Central memory CD8-positive, alpha-beta T cell (primary cell): ENCODE measurements at regions not wholly inside any gene's neighbourhood (a gene's known extent, or its start where the extent isn't known, plus 50 kb on each side); places are given as distances from the start of the nearest gene placed in this dataset.

Experiments used
- ATAC-seq: fragments of 150-1000 bp; cut with Tn5 transposase; replicated peaks from 2 replicates; pipeline ENCODE4 v1.10.0; 2022; ENCODE audit warnings: mild to moderate bottlenecking, moderate FRiP score, moderate number of reproducible peaks; ENCODE audit not compliant: poor library complexity, severe bottlenecking; ENCODE audit errors: extremely low read depth
- DNase-seq, 2 donors: peaks; one replicate each; pipeline ENCODE4 v3.0.0; 2021; ENCODE audit warnings: low spot score in 2 of 2
- H3K27ac Mint-ChIP-seq: one replicate; pipeline ENCODE4 v1.8.0; 2022; ENCODE audit warnings: low read depth, mild to moderate bottlenecking, moderate library complexity, mixed read lengths
- H3K27me3 Mint-ChIP-seq: one replicate; pipeline ENCODE4 v1.8.0; 2022; ENCODE audit warnings: mixed read lengths
- H3K36me3 Mint-ChIP-seq: one replicate; pipeline ENCODE4 v1.8.0; 2022; ENCODE audit warnings: mild to moderate bottlenecking, moderate library complexity, mixed read lengths; ENCODE audit not compliant: insufficient read depth
- H3K4me1 Mint-ChIP-seq: one replicate; pipeline ENCODE4 v1.8.0; 2022; ENCODE audit warnings: mixed read lengths
- H3K4me3 Mint-ChIP-seq: one replicate; pipeline ENCODE4 v1.8.0; 2022; ENCODE audit warnings: mild to moderate bottlenecking, moderate library complexity, mixed read lengths
- H3K9me3 Mint-ChIP-seq: one replicate; pipeline ENCODE4 v1.8.0; 2022; ENCODE audit warnings: mixed read lengths

- DNase-seq (no peak), ATAC-seq (no peak)
- H3K4me3 Mint-ChIP-seq = no peak overlapping the region
- no peak overlapping the region for H3K27ac Mint-ChIP-seq
- no peaks in the 10 kb centered on the region for H3K27me3 Mint-ChIP-seq
- H3K9me3 Mint-ChIP-seq = peaks cover 4% of the 10 kb centered on the region
- H3K36me3 Mint-ChIP-seq = no peaks in the 10 kb centered on the region
- H3K4me1 Mint-ChIP-seq = no peaks in the 10 kb centered on the region
Measured at GRCh38 chr21:38054334-38054733, 138.1 kb upstream of the KCNJ6 start.

DNA sequence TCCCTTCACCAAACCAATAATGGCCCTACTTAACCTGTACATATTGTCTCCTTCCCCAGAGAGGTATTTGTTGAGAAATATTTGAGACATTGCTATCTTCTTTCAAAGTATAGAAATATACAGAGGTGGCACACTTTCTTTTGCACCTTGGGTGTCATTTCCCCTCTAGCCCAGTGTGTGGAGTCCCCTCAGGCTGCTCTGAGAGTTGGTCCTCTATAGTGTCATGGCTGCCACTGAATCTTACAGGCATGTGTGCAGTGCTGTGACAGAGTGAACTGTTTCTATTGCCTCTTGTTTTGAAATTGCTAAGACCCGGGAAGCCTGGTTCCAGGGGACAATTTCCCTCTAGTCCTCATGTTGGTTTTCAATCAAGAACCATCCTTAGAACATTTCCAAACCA lies 140.2 kb upstream of the KCNJ6 start:
- Mint-ChIP-seq H3K4me1 (no peaks in the 10 kb centered on the region), H3K9me3 (peaks cover 6% of the 10 kb centered on the region), H3K27ac (no peak overlapping the region), H3K27me3 (no peaks in the 10 kb centered on the region), H3K4me3 (no peak overlapping the region), H3K36me3 (no peaks in the 10 kb centered on the region)
- ATAC-seq = no peak
- DNase-seq = no peak

DNA sequence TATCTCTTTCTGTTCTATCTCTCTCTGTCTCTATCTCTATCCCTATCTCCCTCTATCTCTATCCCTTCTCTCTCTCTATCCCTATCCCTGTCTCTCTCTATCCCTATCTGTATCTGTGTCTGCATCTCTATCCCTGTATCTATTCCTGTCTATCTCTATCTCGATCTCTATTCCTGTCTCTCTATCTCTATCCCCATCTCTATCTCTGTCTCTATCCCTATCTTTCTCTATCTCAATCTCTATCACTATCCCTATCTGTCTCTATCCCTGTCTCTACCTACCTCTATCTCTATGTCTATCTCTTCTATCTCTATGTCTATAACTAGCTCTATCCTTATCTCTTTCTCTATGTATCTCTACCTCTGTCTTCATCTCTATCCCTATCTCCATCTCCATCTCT lies 141.4 kb upstream of the KCNJ6 start:
- H3K27me3 Mint-ChIP-seq = no peaks in the 10 kb centered on the region
- H3K9me3 Mint-ChIP-seq = peaks cover 6% of the 10 kb centered on the region
- H3K4me3 Mint-ChIP-seq = no peak overlapping the region
- ATAC-seq (no peak), DNase-seq (no peak)
- H3K36me3 Mint-ChIP-seq = no peaks in the 10 kb centered on the region
- no peaks in the 10 kb centered on the region for H3K4me1 Mint-ChIP-seq
- no peak overlapping the region for H3K27ac Mint-ChIP-seq

- peaks cover 6% of the 10 kb centered on the region for H3K9me3 Mint-ChIP-seq
- H3K4me1 Mint-ChIP-seq = no peaks in the 10 kb centered on the region
- no peaks in the 10 kb centered on the region for H3K36me3 Mint-ChIP-seq
- no peaks in the 10 kb centered on the region for H3K27me3 Mint-ChIP-seq
- DNase-seq (no peak), ATAC-seq (no peak)
- no peak overlapping the region for H3K4me3 Mint-ChIP-seq
- no peak overlapping the region for H3K27ac Mint-ChIP-seq
Measured at GRCh38 chr21:38060533-38060932, 144.3 kb upstream of the KCNJ6 start.

- no peak for ATAC-seq
- H3K27me3 Mint-ChIP-seq = no peaks in the 10 kb centered on the region
- no peaks in the 10 kb centered on the region for H3K4me1 Mint-ChIP-seq
- no peak overlapping the region for H3K27ac Mint-ChIP-seq
- no peak for DNase-seq
- peaks cover 2% of the 10 kb centered on the region for H3K36me3 Mint-ChIP-seq
- H3K4me3 Mint-ChIP-seq = no peak overlapping the region
- peaks cover 5% of the 10 kb centered on the region for H3K9me3 Mint-ChIP-seq
Measured at GRCh38 chr21:38067086-38067739, 151.0 kb upstream of the KCNJ6 start.

DNA sequence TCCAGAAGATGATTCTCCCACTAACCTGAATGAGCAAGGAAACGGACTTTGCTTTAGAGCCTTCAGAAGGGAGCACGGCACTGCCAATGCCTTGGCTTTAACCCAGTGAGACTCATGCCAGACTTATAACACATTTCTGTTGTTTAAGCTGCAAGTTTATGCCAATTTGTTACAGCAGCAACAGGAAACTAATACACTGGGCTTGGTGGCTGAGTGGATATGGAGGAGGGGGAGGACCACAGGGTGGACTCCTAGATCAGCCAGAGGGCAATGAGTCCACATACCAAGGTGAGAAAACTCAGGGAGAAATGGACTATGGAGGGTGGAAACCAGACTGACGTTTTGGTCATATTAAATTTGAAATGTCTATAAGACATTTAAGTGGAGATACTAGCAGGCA lies 156.2 kb upstream of the KCNJ6 start:
- Mint-ChIP-seq H3K36me3 (peaks cover 2% of the 10 kb centered on the region), H3K27me3 (no peaks in the 10 kb centered on the region), H3K4me1 (no peaks in the 10 kb centered on the region), H3K9me3 (peaks cover 12% of the 10 kb centered on the region), H3K4me3 (no peak overlapping the region), H3K27ac (no peak overlapping the region)
- ATAC-seq = no peak
- DNase-seq = no peak

DNA sequence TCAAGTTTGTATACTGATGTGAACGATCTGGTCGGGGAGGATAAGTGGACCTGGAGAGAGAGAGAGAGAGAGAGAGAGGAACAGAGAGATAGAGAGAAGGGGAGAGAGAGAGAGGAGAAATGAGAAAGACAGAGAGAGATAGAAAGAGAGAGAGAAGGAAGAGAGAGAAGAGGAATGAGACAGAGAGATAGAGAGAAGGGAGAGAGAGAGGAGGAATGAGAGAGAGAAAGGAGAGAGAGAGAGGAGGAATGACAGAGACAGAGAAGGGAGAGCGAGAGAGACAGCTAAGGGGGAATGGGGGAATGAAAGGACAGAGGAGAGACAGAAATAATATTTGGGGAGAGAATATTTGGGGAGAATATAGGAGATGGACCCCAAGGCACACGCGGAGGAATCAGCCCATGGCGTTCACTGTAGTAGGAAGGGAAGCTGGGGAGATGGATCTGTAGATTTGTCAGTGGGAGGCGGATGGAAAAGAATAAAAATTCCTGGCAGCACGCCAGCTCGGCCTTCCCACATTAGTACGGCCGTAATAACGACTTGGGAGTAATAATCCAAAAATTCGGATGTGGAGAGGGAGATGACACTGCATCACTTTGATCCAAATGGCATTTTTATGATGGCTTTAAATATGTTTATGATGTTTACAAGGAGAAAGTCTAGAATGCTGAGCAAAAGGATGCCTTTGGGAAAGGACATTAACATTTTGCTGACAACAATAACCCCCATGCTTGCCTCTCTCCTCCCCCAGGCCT lies 159.8 kb upstream of the KCNJ6 start:
- no peak overlapping the region for H3K4me3 Mint-ChIP-seq
- DNase-seq = no peak

DNA sequence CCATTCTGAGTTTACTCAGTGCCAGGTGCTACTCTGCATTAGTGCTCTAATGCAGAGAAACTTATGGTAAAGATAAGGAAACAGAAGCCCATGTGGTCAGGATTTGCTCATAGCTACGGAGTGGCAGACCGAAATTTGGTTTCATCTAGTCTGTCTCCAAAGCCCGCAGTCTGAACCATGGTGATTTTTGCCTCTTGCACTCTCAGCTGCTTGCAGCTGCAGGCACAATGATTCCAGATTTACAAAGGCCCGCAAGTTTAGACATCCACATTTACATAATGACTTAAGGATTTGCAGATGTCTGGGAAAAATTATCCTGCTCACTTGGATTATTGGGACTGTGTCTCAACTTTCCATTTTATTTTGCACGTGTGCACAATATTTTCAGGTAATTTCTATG lies 161.3 kb upstream of the KCNJ6 start:
- Mint-ChIP-seq H3K4me1 (no peaks in the 10 kb centered on the region), H3K27me3 (no peaks in the 10 kb centered on the region), H3K9me3 (peaks cover 7% of the 10 kb centered on the region), H3K4me3 (no peak overlapping the region), H3K27ac (no peak overlapping the region), H3K36me3 (no peaks in the 10 kb centered on the region)
- no peak for DNase-seq
- ATAC-seq = no peak

More for the DNA sequence above, 159.8 kb upstream of the KCNJ6 start:
- no peaks in the 10 kb centered on the region for H3K36me3 Mint-ChIP-seq
- H3K9me3 Mint-ChIP-seq = peaks cover 7% of the 10 kb centered on the region
- ATAC-seq = no peak
- no peaks in the 10 kb centered on the region for H3K27me3 Mint-ChIP-seq
- H3K4me1 Mint-ChIP-seq = no peaks in the 10 kb centered on the region
- no peak overlapping the region for H3K27ac Mint-ChIP-seq

DNA sequence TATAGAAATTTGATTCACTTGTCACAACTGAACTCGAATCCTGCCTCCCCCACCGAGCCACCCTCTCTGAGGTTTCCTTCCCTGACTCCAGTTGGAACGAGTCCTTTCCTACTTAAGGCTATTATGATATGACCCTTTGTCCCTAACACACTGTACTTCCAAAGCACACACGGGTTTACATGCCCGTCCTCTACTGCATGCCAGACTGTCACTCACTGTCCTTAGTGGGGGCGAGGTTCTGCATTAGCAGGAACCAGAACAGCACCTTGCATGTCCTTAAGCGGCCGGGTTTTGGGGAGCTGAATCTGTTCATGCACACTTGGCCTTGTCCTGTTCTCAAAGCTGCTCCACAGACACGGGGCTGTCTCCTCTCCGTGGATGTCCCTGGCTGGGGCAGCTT lies 164.6 kb upstream of the KCNJ6 start:
- Mint-ChIP-seq H3K27ac (no peak overlapping the region), H3K4me3 (no peak overlapping the region), H3K27me3 (no peaks in the 10 kb centered on the region), H3K9me3 (no peaks in the 10 kb centered on the region), H3K4me1 (no peaks in the 10 kb centered on the region), H3K36me3 (no peaks in the 10 kb centered on the region)
- no peak for ATAC-seq
- no peak for DNase-seq

- no peak for DNase-seq
- ATAC-seq = no peak
- H3K9me3 Mint-ChIP-seq = no peaks in the 10 kb centered on the region
- H3K27ac Mint-ChIP-seq = no peak overlapping the region
- no peaks in the 10 kb centered on the region for H3K27me3 Mint-ChIP-seq
- H3K36me3 Mint-ChIP-seq = no peaks in the 10 kb centered on the region
- H3K4me3 Mint-ChIP-seq = no peak overlapping the region
- H3K4me1 Mint-ChIP-seq = no peaks in the 10 kb centered on the region
Measured at GRCh38 chr21:38081708-38082107, 165.5 kb upstream of the KCNJ6 start.

- Mint-ChIP-seq H3K36me3 (no peaks in the 10 kb centered on the region), H3K27me3 (no peaks in the 10 kb centered on the region), H3K27ac (no peak overlapping the region), H3K4me3 (no peak overlapping the region), H3K9me3 (no peaks in the 10 kb centered on the region), H3K4me1 (no peaks in the 10 kb centered on the region)
- no peak for ATAC-seq
- no peak for DNase-seq
Measured at GRCh38 chr21:38082936-38083485, 166.8 kb upstream of the KCNJ6 start.

GRCh38 chr21:38083535-38083934 lies 167.3 kb upstream of the KCNJ6 start:
- H3K4me3 Mint-ChIP-seq = no peak overlapping the region
- ATAC-seq (no peak), DNase-seq (no peak)
- H3K4me1 Mint-ChIP-seq = no peaks in the 10 kb centered on the region
- H3K27ac Mint-ChIP-seq = no peak overlapping the region
- H3K36me3 Mint-ChIP-seq = no peaks in the 10 kb centered on the region
- H3K9me3 Mint-ChIP-seq = no peaks in the 10 kb centered on the region
- H3K27me3 Mint-ChIP-seq = no peaks in the 10 kb centered on the region

DNA sequence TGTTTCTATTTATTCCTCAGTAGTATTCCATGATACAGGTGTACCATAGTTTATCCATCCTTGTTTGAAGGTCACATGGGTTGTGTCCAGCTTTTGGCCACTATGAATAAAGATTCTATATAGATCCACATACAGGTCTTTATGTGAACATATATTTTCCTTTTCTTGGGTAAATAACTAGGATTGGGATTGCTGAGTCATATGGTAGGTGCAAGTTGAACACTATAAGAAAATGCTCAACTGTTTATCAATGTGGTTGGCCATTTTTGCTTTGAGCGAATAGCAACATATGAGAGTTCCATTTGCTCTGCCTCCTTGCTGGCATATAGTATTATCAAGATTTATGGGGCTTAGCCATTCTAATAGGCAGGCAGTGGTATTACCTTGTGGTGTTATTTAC lies 170.2 kb upstream of the KCNJ15 start:
- H3K4me1 Mint-ChIP-seq = no peaks in the 10 kb centered on the region
- ATAC-seq = no peak
- no peak overlapping the region for H3K27ac Mint-ChIP-seq
- H3K9me3 Mint-ChIP-seq = no peaks in the 10 kb centered on the region
- H3K4me3 Mint-ChIP-seq = no peak overlapping the region
- H3K36me3 Mint-ChIP-seq = no peaks in the 10 kb centered on the region
- no peak for DNase-seq
- no peaks in the 10 kb centered on the region for H3K27me3 Mint-ChIP-seq
